ENCODE measurements at regions not wholly inside any gene's neighbourhood (a gene's known extent, or its start where the extent isn't known, plus 50 kb on each side); places are given as distances from the start of the nearest gene placed in this dataset.

DNA sequence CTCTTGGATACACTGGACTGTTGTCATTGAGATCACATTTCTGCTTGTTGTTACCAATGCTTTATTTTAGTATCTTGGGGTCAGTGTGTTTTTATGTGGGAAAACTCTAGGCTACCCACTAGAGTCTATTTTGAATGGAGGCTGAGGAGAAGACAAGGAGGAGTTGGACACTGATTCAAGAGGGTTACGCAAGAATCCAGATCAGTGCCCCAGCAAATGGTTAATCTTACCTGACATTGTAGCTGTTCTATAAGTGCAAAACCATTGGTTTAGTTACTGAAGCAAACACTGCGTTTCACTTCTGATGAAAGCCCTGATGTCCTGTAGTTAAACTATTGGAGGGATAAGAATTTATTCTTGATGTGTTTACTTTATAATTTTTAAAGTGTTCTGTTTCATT is 331.1 kb upstream of the NR3C2 start:
- no peak for TF ChIP-seq PAX5 (IDR thresholded peaks at IDR 0.05; ENCODE audit: insufficient read depth, low read length, severe bottlenecking)
- no peak for TF ChIP-seq POLR2A (IDR thresholded peaks at IDR 0.05; ENCODE audit: low read depth, low read length)
- no peak for TF ChIP-seq POLR2AphosphoS5 (IDR thresholded peaks at IDR 0.05; ENCODE audit: low read depth, low read length)
- TF ChIP-seq SPI1 (IDR thresholded peaks at IDR 0.05; ENCODE audit: low read depth, low read length) = no peak
- no peak for TF ChIP-seq POU2F2 (IDR thresholded peaks at IDR 0.05; ENCODE audit: low read depth, low read length)
- TF ChIP-seq TAF1 (IDR thresholded peaks at IDR 0.05; ENCODE audit: low read depth, low read length) = no peak
